OCI-LY7 (cell line): ENCODE measurements at regions not wholly inside any gene's neighbourhood (a gene's known extent, or its start where the extent isn't known, plus 50 kb on each side); places are given as distances from the start of the nearest gene placed in this dataset.

Experiments used
- BruUV-seq: library from RNA; stranded (reverse); fragments of 400-500 nt; replicated peaks from 2 replicates; lab custom pipeline; 2021; lab: Mats Ljungman, UMichigan
- CTCF ChIA-PET: fragments of 300-600 bp; sonication (Branson Sonifier 250); formaldehyde crosslinking; loops from one replicate; lab custom pipeline; 2022; ENCODE audit warnings: antibody characterized with exemption; ENCODE audit not compliant: unreplicated experiment; lab: Charles Lee
- POLR2A ChIA-PET: fragments of 300-600 bp; sonication (Branson Sonifier 250); formaldehyde crosslinking; loops from one replicate; lab custom pipeline; 2022; ENCODE audit warnings: antibody characterized with exemption; lab: Charles Lee
- DNase-seq: peaks from one replicate; pipeline ENCODE4 v3.0.0-alpha.2; 2015; ENCODE audit warnings: low spot score
- H2AFZ ChIP-seq: fragments of 200-600 bp; sonication (generic), shearing (Covaris generic); 2 replicates; pipeline ENCODE4 v1.6.1; 2014; ENCODE audit warnings: mild to moderate bottlenecking, antibody characterized with exemption, low read length, moderate library complexity
- H3K27ac ChIP-seq: fragments of 200-600 bp; sonication (generic); 2 replicates; pipeline ENCODE4 v1.5.1; 2014; ENCODE audit warnings: mixed run types, low read depth, mild to moderate bottlenecking, moderate library complexity, low read length, inconsistent platforms; ENCODE audit not compliant: poor library complexity, severe bottlenecking
- H3K36me3 ChIP-seq: fragments of 200-600 bp; sonication (generic); 2 replicates; pipeline ENCODE4 v1.6.1; 2014; ENCODE audit warnings: mild to moderate bottlenecking, antibody characterized with exemption, low read length, moderate library complexity, mixed read lengths; ENCODE audit not compliant: insufficient read depth
- H3K4me1 ChIP-seq: fragments of 200-600 bp; sonication (generic); 2 replicates; pipeline ENCODE4 v1.5.1; 2014; ENCODE audit warnings: mild to moderate bottlenecking, low read length; ENCODE audit not compliant: insufficient read depth, poor library complexity, severe bottlenecking
- H3K4me2 ChIP-seq: fragments of 200-600 bp; sonication (generic); 2 replicates; pipeline ENCODE4 v1.6.1; 2014; ENCODE audit warnings: mild to moderate bottlenecking, low read length
- H3K4me3 ChIP-seq: fragments of 200-600 bp; sonication (generic); 2 replicates; pipeline ENCODE4 v1.5.1; 2014; ENCODE audit warnings: mild to moderate bottlenecking, low read depth, low read length; ENCODE audit not compliant: poor library complexity, severe bottlenecking
- H3K79me2 ChIP-seq: fragments of 200-600 bp; sonication (generic); 2 replicates; pipeline ENCODE4 v1.6.1; 2016; ENCODE audit warnings: low read depth, mild to moderate bottlenecking, low read length, moderate library complexity, mixed read lengths; ENCODE audit not compliant: insufficient read depth
- H3K9me2 ChIP-seq: fragments of 200-600 bp; sonication (generic); 2 replicates; pipeline ENCODE4 v1.6.1; 2016; ENCODE audit warnings: mild to moderate bottlenecking, low read length, mixed read lengths; ENCODE audit not compliant: insufficient read depth
- H3K9me3 ChIP-seq: fragments of 200-600 bp; sonication (generic); 2 replicates; pipeline ENCODE4 v1.6.1; 2014; ENCODE audit warnings: mild to moderate bottlenecking, mixed run types, low read length, mixed read lengths
- H4K20me1 ChIP-seq: fragments of 200-600 bp; sonication (generic); 2 replicates; pipeline ENCODE4 v1.6.1; 2014; ENCODE audit warnings: mild to moderate bottlenecking, antibody characterized with exemption, low read length, moderate library complexity, mixed read lengths; ENCODE audit not compliant: insufficient read depth
- EZH2phosphoT487 ChIP-seq: fragments of 200-600 bp; sonication (generic); IDR thresholded peaks from 2 replicates; pipeline ENCODE4 v1.6.1; 2018; ENCODE audit warnings: low read depth, borderline replicate concordance, mild to moderate bottlenecking, mixed run types, antibody characterized with exemption, low read length, moderate library complexity, mixed read lengths
- intact Hi-C: fragments of 100-400 bp; cut with micrococcal nuclease; formaldehyde crosslinking; loops from one replicate; pipeline ENCODE4 v1.10.0; 2022; ENCODE audit not compliant: unreplicated experiment
- TF ChIP-seq, protein P1 (sequence below): fragments of 200-600 bp; sonication (generic); conservative IDR thresholded peaks from 2 replicates; pipeline ENCODE4 v1.5.1; 2014; ENCODE audit warnings: mild to moderate bottlenecking, antibody characterized with exemption, low read length, moderate library complexity, mixed read lengths

DNA sequence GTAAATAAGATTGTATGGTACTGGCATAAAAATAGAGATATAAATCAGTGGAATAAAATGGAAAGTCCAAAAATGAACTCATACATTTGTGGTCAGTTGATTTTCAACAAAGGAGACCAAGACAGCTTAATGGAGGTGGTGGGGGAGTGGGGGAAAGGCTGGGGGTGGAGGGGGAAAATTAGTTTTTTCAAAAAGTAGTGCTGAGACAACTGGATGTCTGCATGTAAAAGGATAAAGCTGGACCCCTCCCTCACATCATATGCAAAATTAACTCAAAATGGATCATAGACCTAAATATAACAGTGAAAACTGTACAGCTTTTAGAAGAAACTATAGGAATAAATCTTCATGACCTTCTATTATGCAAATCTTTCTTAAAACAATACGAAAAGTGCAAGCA, 107.0 kb downstream of the HMHB1 start:
- Histone ChIP-seq H2AFZ (no peak overlapping the region), H3K27ac (no peak overlapping the region), H4K20me1 (no peaks in the 10 kb centered on the region), H3K4me1 (no peaks in the 10 kb centered on the region), H3K36me3 (no peaks in the 10 kb centered on the region), H3K4me2 (no peak overlapping the region), H3K4me3 (no peak overlapping the region), H3K79me2 (no peaks in the 10 kb centered on the region), H3K9me2 (no peaks in the 10 kb centered on the region), H3K9me3 (no peaks in the 10 kb centered on the region)
- DNase-seq, result no peak
- ChIA-PET CTCF (no interaction called here), POLR2A (interaction anchor here (0.7 kb wide), 1 partner anchor 37 kb away, joined by 4 read pairs; no protein-coding TSS in a partner anchor)
- no TSS peak for BruUV-seq
- TF ChIP-seq EZH2phosphoT487, result no peak
- TF ChIP-seq, protein P1, sequence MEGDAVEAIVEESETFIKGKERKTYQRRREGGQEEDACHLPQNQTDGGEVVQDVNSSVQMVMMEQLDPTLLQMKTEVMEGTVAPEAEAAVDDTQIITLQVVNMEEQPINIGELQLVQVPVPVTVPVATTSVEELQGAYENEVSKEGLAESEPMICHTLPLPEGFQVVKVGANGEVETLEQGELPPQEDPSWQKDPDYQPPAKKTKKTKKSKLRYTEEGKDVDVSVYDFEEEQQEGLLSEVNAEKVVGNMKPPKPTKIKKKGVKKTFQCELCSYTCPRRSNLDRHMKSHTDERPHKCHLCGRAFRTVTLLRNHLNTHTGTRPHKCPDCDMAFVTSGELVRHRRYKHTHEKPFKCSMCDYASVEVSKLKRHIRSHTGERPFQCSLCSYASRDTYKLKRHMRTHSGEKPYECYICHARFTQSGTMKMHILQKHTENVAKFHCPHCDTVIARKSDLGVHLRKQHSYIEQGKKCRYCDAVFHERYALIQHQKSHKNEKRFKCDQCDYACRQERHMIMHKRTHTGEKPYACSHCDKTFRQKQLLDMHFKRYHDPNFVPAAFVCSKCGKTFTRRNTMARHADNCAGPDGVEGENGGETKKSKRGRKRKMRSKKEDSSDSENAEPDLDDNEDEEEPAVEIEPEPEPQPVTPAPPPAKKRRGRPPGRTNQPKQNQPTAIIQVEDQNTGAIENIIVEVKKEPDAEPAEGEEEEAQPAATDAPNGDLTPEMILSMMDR, result no peak
- intact Hi-C loops, result no loop called here

DNA sequence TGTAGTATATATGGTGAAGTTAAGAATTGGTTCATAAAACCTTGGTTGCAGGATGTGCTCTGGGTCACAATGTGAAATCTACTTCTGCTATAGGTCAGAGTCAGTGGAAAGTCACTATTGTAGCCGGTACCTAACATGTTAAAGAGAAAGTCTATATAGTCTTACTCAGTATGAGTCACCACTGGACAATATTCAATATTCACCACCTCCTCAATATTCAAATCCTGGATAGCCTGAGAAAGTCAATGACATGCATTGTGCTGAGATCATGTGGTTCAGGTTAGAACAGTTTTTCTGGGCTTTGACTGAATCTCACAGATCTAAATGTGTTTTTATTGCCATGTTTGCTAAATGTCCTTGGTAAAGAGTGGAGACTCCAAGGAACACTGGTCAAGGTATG, 108.8 kb downstream of the HMHB1 start:
- no peak overlapping the region for H3K4me3 ChIP-seq
- no peaks in the 10 kb centered on the region for H4K20me1 ChIP-seq
- CTCF ChIA-PET, result no interaction called here
- H2AFZ ChIP-seq, result no peak overlapping the region
- H3K27ac ChIP-seq, result no peak overlapping the region
- H3K79me2 ChIP-seq, result no peaks in the 10 kb centered on the region
- H3K36me3 ChIP-seq, result no peaks in the 10 kb centered on the region
- intact Hi-C loops, result no loop called here
- no peak for TF ChIP-seq EZH2phosphoT487
- TF ChIP-seq, protein P1, result no peak
- no peak overlapping the region for H3K4me2 ChIP-seq
- no peaks in the 10 kb centered on the region for H3K4me1 ChIP-seq
- H3K9me3 ChIP-seq, result no peaks in the 10 kb centered on the region
- DNase-seq, result no peak
- H3K9me2 ChIP-seq, result no peaks in the 10 kb centered on the region
- no TSS peak for BruUV-seq
- POLR2A ChIA-PET, result no interaction called here

DNA sequence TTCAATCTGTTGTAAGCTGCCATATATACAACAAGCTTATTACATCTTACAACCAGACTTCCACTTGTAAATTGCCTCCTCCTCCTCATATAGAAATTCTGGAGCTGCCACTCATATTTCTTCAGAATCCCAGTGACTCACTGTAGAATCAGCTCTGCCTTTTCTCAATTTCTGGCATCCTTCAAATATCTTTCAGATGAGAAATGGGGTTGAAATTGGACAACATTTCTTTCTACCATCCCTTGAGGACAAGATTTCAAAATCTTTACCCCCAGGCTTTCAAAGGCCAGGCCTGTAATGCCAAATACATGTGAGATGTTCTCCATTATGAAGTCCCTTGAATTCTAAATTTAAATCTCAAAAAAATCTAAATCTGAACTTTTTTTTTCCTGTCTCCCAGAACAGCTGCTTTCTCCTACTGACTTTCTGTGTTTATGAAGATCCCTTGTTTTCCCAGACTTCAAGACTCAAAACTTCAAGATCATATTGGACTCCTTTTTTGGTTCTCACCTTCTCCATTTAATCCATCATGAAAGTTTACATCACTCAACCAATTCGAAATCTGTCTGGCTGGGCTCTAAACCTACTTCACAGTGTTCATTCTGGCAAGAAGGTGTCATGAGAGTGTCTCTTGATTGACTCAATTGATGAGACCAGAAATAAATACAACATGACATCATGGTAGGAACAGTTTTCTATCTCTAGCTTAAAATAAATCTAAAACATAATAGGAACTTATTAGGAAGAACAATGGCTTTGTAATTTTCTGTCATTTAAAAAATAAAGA, 109.8 kb downstream of the HMHB1 start:
- Histone ChIP-seq H3K4me1 (no peaks in the 10 kb centered on the region), H3K9me2 (no peaks in the 10 kb centered on the region), H3K4me2 (no peak overlapping the region), H3K79me2 (no peaks in the 10 kb centered on the region), H3K4me3 (no peak overlapping the region), H3K36me3 (no peaks in the 10 kb centered on the region), H2AFZ (no peak overlapping the region), H3K27ac (no peak overlapping the region), H4K20me1 (no peaks in the 10 kb centered on the region), H3K9me3 (no peaks in the 10 kb centered on the region)
- TF ChIP-seq, protein P1, result no peak
- no peak for TF ChIP-seq EZH2phosphoT487
- intact Hi-C loops, result no loop called here
- no TSS peak for BruUV-seq
- ChIA-PET POLR2A (interaction anchor here (1.3 kb wide), 1 partner anchor 15 kb away, joined by 3 read pairs; no protein-coding TSS in a partner anchor), CTCF (no interaction called here)
- DNase-seq, result no peak
